Effector memory CD8-positive, alpha-beta T cell (primary cell): ENCODE measurements at regions not wholly inside any gene's neighbourhood (a gene's known extent, or its start where the extent isn't known, plus 50 kb on each side); places are given as distances from the start of the nearest gene placed in this dataset.

Experiments
- ATAC-seq: fragments of 150-1000 bp; cut with Tn5 transposase; replicated peaks from 2 replicates; pipeline ENCODE4 v1.10.0; 2021; ENCODE audit warnings: mild to moderate bottlenecking, moderate library complexity
- DNase-seq, 3 experiments: peaks; one replicate each; pipeline ENCODE4 v3.0.0; 2021
- H3K27ac Mint-ChIP-seq, 2 donors: one replicate each; pipeline ENCODE4 v1.8.0; 2022; ENCODE audit warnings: mild to moderate bottlenecking in 2 of 2, mixed read lengths in 2 of 2, moderate library complexity in 2 of 2
- H3K27me3 Mint-ChIP-seq, 2 donors: one replicate each; pipeline ENCODE4 v1.8.0; 2022; ENCODE audit warnings: mixed read lengths in 2 of 2
- H3K36me3 Mint-ChIP-seq: one replicate; pipeline ENCODE4 v1.8.0; 2022; ENCODE audit warnings: mild to moderate bottlenecking, moderate library complexity, mixed read lengths; ENCODE audit not compliant: insufficient read depth
- H3K4me1 Mint-ChIP-seq, 2 donors: one replicate each; pipeline ENCODE4 v1.8.0; 2022; ENCODE audit warnings: low read depth in 2 of 2, mixed read lengths in 2 of 2
- H3K4me3 Mint-ChIP-seq, 2 donors: one replicate each; pipeline ENCODE4 v1.8.0; 2022; ENCODE audit warnings: mild to moderate bottlenecking in 2 of 2, mixed read lengths in 2 of 2, moderate library complexity in 2 of 2
- H3K9me3 Mint-ChIP-seq, 2 donors: one replicate each; pipeline ENCODE4 v1.8.0; 2022; ENCODE audit warnings: mixed read lengths in 2 of 2

DNA sequence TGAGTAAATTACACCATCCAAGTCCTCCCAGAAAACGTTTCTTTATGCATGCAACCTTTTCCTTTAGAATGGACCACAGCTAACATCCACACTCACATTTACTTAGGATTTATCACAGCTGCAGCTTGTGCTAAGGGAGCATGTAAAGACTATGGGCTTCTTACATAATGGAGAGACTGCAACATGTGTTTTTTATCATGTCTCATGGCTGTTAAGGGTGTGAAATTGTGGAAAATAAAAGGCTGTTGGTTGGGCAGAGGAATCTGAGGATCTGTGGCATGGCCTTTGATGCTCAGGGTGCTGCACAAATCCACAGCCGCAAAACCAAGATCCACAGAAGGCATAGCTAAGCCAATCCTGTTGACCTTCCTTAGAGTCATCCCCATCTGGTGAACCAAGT, 112.0 kb upstream of the MTNR1B start:
- H3K27ac Mint-ChIP-seq = no peak overlapping the region
- no peaks in the 10 kb centered on the region for H3K27me3 Mint-ChIP-seq
- ATAC-seq = no peak
- no peaks in the 10 kb centered on the region for H3K4me1 Mint-ChIP-seq
- DNase-seq = no peak
- H3K4me3 Mint-ChIP-seq = no peak overlapping the region
- no peaks in the 10 kb centered on the region for H3K9me3 Mint-ChIP-seq
- no peaks in the 10 kb centered on the region for H3K36me3 Mint-ChIP-seq

DNA sequence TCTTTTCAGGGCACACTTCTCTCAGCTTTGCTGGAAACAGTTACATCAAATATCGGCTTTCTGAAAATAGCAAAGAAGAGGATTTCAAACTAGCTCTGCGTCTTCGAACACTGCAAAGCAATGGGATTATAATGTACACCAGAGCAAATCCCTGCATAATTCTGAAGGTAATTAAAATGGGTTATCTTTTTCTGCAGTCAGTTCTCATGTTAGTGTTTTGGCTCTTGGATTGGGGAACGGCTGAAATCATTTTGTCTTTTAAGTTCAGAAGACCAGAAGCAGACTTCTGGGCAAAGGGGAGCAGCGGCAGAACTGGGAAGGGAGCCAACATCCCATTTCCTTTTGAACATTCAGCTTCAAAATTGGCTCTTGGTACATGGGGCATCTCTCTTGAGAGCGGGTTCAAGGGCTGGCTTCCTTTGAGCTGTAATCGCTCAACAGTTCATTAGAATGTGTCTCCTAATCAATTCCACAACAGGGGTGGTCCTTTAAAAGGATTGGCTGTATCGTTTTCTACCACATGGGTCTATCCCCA, 110.2 kb upstream of the MTNR1B start:
- H3K27me3 Mint-ChIP-seq = no peaks in the 10 kb centered on the region
- H3K4me3 Mint-ChIP-seq = no peak overlapping the region
- ATAC-seq (no peak), DNase-seq (no peak)
- H3K36me3 Mint-ChIP-seq = no peaks in the 10 kb centered on the region
- H3K27ac Mint-ChIP-seq = no peak overlapping the region
- no peaks in the 10 kb centered on the region for H3K9me3 Mint-ChIP-seq
- no peaks in the 10 kb centered on the region for H3K4me1 Mint-ChIP-seq

DNA sequence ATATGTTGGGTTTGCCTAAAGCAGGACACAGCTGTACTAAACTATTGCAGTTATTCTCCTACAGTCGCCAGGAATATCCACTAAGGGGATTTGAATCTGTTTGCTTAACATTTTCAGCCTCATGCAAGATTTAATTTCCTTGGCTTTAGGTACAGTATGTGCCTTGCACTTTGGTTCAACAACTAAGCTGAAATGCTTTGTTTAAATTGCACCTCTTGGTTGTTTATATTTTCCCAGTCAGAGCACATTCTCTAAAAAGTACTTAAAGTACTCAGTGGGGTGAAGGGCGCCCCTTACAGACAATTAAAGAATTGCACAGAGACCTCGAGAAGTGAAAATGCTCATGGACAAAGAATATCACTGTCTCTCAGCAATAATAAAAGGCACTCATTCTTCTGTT, 107.8 kb upstream of the MTNR1B start:
- Mint-ChIP-seq H3K4me1 (no peaks in the 10 kb centered on the region), H3K4me3 (no peak overlapping the region), H3K9me3 (no peaks in the 10 kb centered on the region), H3K27ac (no peak overlapping the region), H3K27me3 (no peaks in the 10 kb centered on the region), H3K36me3 (no peaks in the 10 kb centered on the region)
- no peak for DNase-seq
- no peak for ATAC-seq

DNA sequence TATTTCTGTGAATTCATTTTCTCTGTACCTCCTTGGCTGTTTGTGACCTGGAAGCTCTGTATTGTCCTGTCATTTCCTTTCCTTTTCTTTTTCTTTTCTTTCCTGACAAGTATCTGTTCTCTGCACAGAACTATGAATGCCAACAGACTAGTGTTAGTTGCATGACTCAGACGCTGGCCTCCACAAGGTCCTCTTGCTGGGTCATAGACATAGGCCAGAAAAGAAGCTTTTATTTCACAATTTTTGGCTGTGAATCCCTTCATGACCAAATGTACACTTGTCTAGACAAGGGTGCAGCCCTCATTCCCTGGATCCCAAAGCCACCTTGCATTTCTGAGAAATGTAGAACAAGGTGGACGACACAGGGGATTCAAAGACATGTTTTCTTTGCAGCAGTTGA, 104.1 kb upstream of the MTNR1B start:
- ATAC-seq (no peak), DNase-seq (no peak)
- H3K4me3 Mint-ChIP-seq = no peak overlapping the region
- H3K27ac Mint-ChIP-seq = no peak overlapping the region
- H3K9me3 Mint-ChIP-seq = no peaks in the 10 kb centered on the region
- H3K4me1 Mint-ChIP-seq = no peaks in the 10 kb centered on the region
- no peaks in the 10 kb centered on the region for H3K27me3 Mint-ChIP-seq
- no peaks in the 10 kb centered on the region for H3K36me3 Mint-ChIP-seq

DNA sequence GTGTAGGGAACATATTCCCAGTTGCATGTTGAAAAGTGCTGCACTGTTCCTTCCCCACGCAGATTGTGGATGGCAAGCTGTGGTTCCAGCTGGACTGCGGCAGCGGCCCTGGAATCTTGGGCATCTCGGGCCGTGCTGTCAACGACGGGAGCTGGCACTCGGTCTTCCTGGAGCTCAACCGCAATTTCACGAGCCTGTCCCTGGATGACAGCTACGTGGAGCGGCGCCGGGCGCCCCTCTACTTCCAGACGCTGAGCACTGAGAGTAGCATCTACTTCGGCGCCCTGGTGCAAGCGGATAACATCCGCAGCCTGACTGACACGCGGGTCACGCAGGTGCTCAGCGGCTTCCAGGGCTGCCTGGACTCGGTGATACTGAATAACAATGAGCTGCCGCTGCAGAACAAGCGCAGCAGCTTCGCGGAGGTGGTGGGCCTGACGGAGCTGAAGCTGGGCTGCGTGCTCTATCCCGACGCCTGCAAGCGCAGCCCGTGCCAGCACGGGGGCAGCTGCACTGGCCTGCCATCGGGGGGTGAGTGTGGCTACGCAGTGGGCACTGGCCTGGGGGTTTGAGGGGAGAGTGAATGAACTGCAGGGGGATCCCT, 102.7 kb upstream of the MTNR1B start:
- Mint-ChIP-seq H3K9me3 (no peaks in the 10 kb centered on the region), H3K36me3 (no peaks in the 10 kb centered on the region), H3K27ac (no peak overlapping the region), H3K4me1 (no peaks in the 10 kb centered on the region), H3K4me3 (no peak overlapping the region), H3K27me3 (no peaks in the 10 kb centered on the region)
- no peak for DNase-seq
- ATAC-seq = no peak

DNA sequence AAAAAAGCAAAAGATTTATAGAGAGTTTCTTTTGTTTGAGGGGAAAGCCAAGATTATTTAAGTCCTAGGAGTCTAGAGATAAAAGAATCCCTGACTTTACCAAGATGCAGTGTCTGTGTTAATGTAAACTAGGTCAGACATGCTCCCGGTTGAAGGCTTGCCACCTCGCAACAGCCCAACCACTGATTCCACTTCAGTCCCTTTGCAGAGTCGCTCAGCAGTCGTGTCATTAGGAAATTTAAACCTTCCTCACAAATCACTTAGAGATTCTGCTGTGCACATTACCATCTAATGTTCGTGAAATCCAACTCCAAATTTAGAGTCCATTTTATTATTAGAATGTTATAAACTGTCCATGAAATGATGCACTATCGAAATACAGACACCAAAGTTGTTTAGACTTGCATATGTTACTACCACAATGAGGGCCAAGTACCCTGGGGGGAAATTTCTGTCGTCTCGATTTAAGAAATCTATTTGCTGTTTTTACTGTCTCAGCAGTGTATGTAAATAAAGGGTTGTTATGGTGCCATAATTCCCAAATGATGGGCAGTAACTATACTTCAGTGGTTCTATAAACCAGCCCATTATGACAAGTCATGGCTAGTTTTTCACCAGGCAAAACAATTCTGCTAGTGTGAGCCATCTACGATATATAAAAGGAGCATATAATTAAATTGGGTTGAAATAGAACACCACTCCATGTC, 101.4 kb upstream of the MTNR1B start:
- no peak overlapping the region for H3K27ac Mint-ChIP-seq
- no peaks in the 10 kb centered on the region for H3K27me3 Mint-ChIP-seq
- no peaks in the 10 kb centered on the region for H3K4me1 Mint-ChIP-seq
- H3K36me3 Mint-ChIP-seq = no peaks in the 10 kb centered on the region
- no peak for ATAC-seq
- H3K4me3 Mint-ChIP-seq = no peak overlapping the region
- H3K9me3 Mint-ChIP-seq = no peaks in the 10 kb centered on the region
- no peak for DNase-seq

DNA sequence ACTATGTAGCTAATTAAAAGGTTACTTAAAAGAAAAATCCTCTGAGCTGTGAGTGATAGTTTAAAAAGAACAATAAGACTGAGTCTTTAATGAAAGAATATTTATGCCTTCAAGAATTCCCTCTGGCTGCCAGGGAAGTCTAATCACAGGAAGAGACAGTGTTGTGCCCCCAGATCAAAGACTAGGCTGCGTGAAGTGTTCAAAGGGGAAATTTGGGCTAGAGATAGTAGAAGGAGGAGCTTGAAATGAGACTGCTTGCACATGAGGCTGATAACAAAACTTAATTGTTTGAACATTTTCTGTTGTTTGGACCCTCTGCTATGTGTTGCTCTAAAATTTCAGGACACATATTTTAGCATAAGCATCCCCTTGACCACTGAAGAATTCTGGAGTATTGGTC, 99.7 kb upstream of the MTNR1B start:
- H3K36me3 Mint-ChIP-seq = no peaks in the 10 kb centered on the region
- no peaks in the 10 kb centered on the region for H3K27me3 Mint-ChIP-seq
- ATAC-seq (no peak), DNase-seq (no peak)
- H3K27ac Mint-ChIP-seq = no peak overlapping the region
- H3K4me1 Mint-ChIP-seq = no peaks in the 10 kb centered on the region
- H3K9me3 Mint-ChIP-seq = no peaks in the 10 kb centered on the region
- H3K4me3 Mint-ChIP-seq = no peak overlapping the region

DNA sequence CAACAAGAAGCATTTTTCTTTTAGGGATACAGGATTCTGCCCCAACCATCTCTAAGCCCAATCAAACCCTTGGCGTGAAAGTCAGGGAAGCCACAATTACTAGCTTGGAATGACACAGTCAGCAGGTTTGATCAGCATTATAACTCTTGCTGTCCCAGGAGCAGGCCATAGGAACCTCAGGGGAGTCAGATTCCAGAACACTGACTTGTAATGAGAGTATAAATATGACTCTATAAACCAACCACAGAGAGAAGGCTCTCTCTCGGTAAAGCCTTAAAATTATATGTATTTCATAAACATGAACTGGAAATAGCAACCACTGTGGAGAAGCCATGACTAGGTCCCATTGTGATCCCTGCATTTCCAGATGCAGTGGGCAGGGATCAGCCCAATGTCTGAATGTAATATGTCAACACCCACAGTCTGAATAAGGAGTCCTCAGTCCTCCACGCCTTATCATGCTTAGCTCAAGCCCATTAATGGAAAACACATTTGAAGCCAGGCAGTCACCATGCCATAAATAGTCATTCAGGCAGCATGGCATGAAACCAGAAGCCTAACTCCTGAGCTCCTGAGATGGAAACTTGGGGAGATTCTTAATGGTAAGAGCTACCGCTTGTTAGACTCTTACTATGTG, 99.1 kb upstream of the MTNR1B start:
- Mint-ChIP-seq H3K36me3 (no peaks in the 10 kb centered on the region), H3K9me3 (peaks cover 0 to under 1% of the 10 kb centered on the region in 2 donors), H3K4me3 (no peak overlapping the region), H3K27ac (no peak overlapping the region), H3K4me1 (no peaks in the 10 kb centered on the region), H3K27me3 (no peaks in the 10 kb centered on the region)
- ATAC-seq (no peak), DNase-seq (no peak)

DNA sequence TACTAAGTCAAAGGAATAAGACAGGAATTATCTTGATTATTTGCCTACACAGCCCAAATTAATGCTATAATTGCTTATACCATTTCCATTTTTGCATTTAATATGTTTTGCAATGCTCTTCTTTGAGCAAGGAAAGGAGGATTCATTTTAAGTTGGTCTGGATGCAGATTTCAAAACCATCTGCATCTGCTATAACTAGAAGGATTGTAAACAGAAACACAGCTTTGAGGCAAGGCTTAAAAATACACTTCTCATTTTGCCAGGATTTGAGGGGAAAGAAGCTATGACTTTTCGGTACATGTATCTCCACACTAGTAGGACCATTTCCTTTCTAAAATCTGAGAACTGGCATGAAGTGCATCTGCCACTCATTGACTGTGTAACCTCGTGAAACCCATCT, 95.9 kb upstream of the MTNR1B start:
- H3K27ac Mint-ChIP-seq = no peak overlapping the region
- no peaks in the 10 kb centered on the region for H3K4me1 Mint-ChIP-seq
- no peak overlapping the region for H3K4me3 Mint-ChIP-seq
- ATAC-seq (no peak), DNase-seq (no peak)
- no peaks in the 10 kb centered on the region for H3K36me3 Mint-ChIP-seq
- peaks cover 0 to 3% of the 10 kb centered on the region in 2 donors for H3K9me3 Mint-ChIP-seq
- no peaks in the 10 kb centered on the region for H3K27me3 Mint-ChIP-seq

DNA sequence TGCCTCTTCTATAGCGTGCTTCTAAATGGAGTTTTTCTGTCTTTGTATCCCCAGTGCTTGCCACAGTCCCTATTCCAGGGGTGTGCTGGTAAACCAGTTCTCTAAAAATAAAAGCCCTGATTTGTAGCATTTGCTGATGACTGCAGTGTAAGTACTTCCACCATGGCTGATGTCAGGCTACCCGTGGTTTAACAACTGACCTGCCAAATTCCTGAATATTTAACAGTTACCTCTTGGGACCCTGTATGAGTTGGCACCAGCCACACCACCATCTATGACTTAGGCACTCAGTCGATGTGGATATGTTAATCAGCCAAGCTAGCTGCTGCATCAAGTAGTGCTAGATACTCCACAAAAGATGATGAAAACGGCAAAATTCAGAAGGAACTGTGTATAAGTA, 94.0 kb upstream of the MTNR1B start:
- no peak for ATAC-seq
- DNase-seq = no peak
- H3K4me3 Mint-ChIP-seq = no peak overlapping the region

DNA sequence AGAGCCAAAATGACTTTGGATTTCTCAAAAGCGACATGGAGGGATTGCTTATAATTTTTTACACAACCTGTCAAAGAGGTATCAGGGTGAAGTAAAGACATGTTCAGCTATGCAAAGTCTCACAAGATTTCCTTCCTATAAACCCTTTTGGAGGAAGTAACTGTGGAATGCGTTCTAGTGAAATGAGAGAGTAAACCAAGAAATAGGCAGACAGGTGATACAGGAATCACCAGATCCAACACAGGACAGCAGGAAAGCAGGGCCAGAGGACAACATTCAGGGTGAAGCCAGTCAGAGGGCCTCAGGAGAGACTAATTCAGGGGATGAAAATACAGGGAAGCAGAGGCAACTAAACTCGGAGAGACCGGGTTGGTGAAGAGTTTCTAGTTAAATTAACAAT, 90.4 kb upstream of the MTNR1B start:
- ATAC-seq (no peak), DNase-seq (no peak)
- H3K36me3 Mint-ChIP-seq = no peaks in the 10 kb centered on the region
- no peaks in the 10 kb centered on the region for H3K27me3 Mint-ChIP-seq
- peaks cover 3 to 8% of the 10 kb centered on the region in 2 donors for H3K9me3 Mint-ChIP-seq
- H3K4me3 Mint-ChIP-seq = no peak overlapping the region
- H3K27ac Mint-ChIP-seq = no peak overlapping the region
- H3K4me1 Mint-ChIP-seq = no peaks in the 10 kb centered on the region

More for the DNA sequence above, 94.0 kb upstream of the MTNR1B start:
- Mint-ChIP-seq H3K27me3 (no peaks in the 10 kb centered on the region), H3K36me3 (no peaks in the 10 kb centered on the region), H3K27ac (no peak overlapping the region), H3K9me3 (peaks cover 0 to 3% of the 10 kb centered on the region in 2 donors), H3K4me1 (no peaks in the 10 kb centered on the region)

DNA sequence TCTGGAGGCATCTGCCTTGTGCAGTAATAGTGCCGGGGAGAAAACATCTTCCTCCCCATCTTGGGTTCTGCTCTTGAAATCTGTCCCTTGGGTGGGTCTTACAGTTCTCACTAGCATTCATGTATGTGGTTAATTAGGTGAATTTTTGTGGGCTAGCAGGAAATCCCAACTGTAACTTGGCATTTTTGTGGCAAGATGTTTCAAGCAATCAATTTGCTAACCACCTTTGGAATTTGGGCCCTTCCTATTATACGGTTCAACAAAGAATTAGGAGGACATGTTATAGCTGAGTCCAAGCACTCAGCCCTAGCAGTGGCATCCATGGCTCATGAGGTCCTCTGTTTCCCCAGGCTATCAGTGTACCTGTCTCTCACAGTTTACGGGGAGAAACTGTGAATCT, 89.1 kb upstream of the MTNR1B start:
- ATAC-seq (no peak), DNase-seq (no peak)
- H3K27ac Mint-ChIP-seq = no peak overlapping the region
- H3K4me1 Mint-ChIP-seq = no peaks in the 10 kb centered on the region
- no peaks in the 10 kb centered on the region for H3K36me3 Mint-ChIP-seq
- H3K27me3 Mint-ChIP-seq = no peaks in the 10 kb centered on the region
- no peak overlapping the region for H3K4me3 Mint-ChIP-seq
- peaks cover 5 to 14% of the 10 kb centered on the region in 2 donors for H3K9me3 Mint-ChIP-seq

DNA sequence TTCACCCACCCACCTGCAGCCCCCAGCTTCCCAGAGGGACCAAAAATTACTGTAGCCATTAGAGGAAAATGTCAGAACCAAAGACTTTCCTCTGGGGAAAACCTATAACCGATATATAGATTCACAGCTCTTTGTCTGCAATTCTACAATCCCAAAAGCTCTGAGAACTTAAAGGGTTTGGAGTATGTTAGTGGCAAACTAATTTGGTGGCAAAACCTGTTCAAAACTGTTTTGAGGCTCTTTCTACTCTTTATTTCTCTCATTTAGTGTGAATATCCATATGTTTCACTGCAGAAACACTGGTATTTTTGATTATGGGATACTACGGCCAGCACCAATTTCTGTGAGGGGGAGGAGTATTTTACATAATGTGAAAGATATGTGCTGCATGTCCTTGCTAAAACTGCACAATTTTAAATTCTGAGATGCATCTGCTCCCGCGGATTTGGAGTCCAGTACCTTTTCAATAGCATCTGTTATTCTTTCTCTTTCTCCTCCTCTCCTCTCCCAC, 87.5 kb upstream of the MTNR1B start:
- DNase-seq (no peak), ATAC-seq (no peak)
- Mint-ChIP-seq H3K36me3 (no peaks in the 10 kb centered on the region), H3K27me3 (no peaks in the 10 kb centered on the region), H3K9me3 (peaks cover 2 to 14% of the 10 kb centered on the region in 2 donors), H3K4me3 (no peak overlapping the region), H3K4me1 (no peaks in the 10 kb centered on the region), H3K27ac (no peak overlapping the region)
